CD8-positive, alpha-beta memory T cell (primary cell): ENCODE measurements at regions not wholly inside any gene's neighbourhood (a gene's known extent, or its start where the extent isn't known, plus 50 kb on each side); places are given as distances from the start of the nearest gene placed in this dataset.

Experiments used
- CTCF ChIA-PET: fragments of 350-600 bp; sonication (Branson Sonifier 250); formaldehyde crosslinking; loops from one replicate; lab custom pipeline; 2021; ENCODE audit warnings: antibody characterized with exemption; lab: Charles Lee
- POLR2A ChIA-PET: fragments of 350-600 bp; sonication (Branson Sonifier 250); formaldehyde crosslinking; loops from one replicate; lab custom pipeline; 2021; ENCODE audit warnings: antibody characterized with exemption; lab: Charles Lee
- DNase-seq, 5 donors: peaks; one replicate each; pipeline versions ENCODE4 v3.0.0 to v3.0.0-alpha.2; 2020 to 2022; ENCODE audit warnings: mixed read lengths in 1 of 5
- H3K27ac ChIP-seq: one replicate; pipeline ENCODE4 v1.7.0; 2013; ENCODE audit warnings: low read depth, mild to moderate bottlenecking, low read length, moderate library complexity
- H3K27me3 ChIP-seq: 2 replicates; pipeline ENCODE4 v1.7.0; 2013; ENCODE audit warnings: low read length, mild to moderate bottlenecking; ENCODE audit not compliant: insufficient read depth, poor library complexity, severe bottlenecking
- H3K36me3 ChIP-seq: 2 replicates; pipeline ENCODE4 v1.7.0; 2013; ENCODE audit warnings: mild to moderate bottlenecking, low read length, moderate library complexity; ENCODE audit not compliant: insufficient read depth
- H3K4me1 ChIP-seq: 2 replicates; pipeline ENCODE4 v1.7.0; 2013; ENCODE audit warnings: mild to moderate bottlenecking, low read length, moderate library complexity; ENCODE audit not compliant: insufficient read depth
- H3K4me3 ChIP-seq: 2 replicates; pipeline ENCODE4 v1.7.0; 2013; ENCODE audit warnings: mild to moderate bottlenecking, low read length
- H3K9me3 ChIP-seq: 2 replicates; pipeline ENCODE4 v1.7.0; 2013; ENCODE audit warnings: mild to moderate bottlenecking, low read length
- H3K27ac Mint-ChIP-seq, 8 donors: one replicate each; pipeline ENCODE4 v1.8.0; 2020 to 2021; ENCODE audit warnings: mixed read lengths in 8 of 8, mild to moderate bottlenecking in 6 of 8, inconsistent platforms in 3 of 8, moderate library complexity in 3 of 8
- H3K27me3 Mint-ChIP-seq, 2 donors: one replicate each; pipeline ENCODE4 v1.8.0; 2020 to 2021; ENCODE audit warnings: mixed read lengths in 2 of 2, mild to moderate bottlenecking in 1 of 2, moderate library complexity in 1 of 2
- H3K36me3 Mint-ChIP-seq, 3 donors: one replicate each; pipeline ENCODE4 v1.8.0; 2020 to 2021; ENCODE audit warnings: mixed read lengths in 3 of 3, inconsistent platforms in 1 of 3, mild to moderate bottlenecking in 1 of 3
- H3K4me1 Mint-ChIP-seq, 3 donors: one replicate each; pipeline ENCODE4 v1.8.0; 2020 to 2021; ENCODE audit warnings: mixed read lengths in 3 of 3, inconsistent platforms in 1 of 3, mild to moderate bottlenecking in 1 of 3
- H3K4me3 Mint-ChIP-seq, 7 donors: one replicate each; pipeline ENCODE4 v1.8.0; 2020 to 2021; ENCODE audit warnings: mixed read lengths in 7 of 7, mild to moderate bottlenecking in 6 of 7, moderate library complexity in 4 of 7, inconsistent platforms in 2 of 7
- H3K9me3 Mint-ChIP-seq, 5 donors: one replicate each; pipeline ENCODE4 v1.8.0; 2020 to 2022; ENCODE audit warnings: mixed read lengths in 5 of 5, mild to moderate bottlenecking in 3 of 5, moderate library complexity in 2 of 5, inconsistent platforms in 1 of 5

- H3K4me1 ChIP-seq, result peaks cover 51% of the 10 kb centered on the region
- H3K9me3 ChIP-seq, result no peaks in the 10 kb centered on the region
- H3K27me3 ChIP-seq, result no peaks in the 10 kb centered on the region
- peak overlapping the region; percentile 92 for H3K27ac ChIP-seq
- H3K27me3 Mint-ChIP-seq, result peaks cover 0 to 1% of the 10 kb centered on the region in 2 donors
- ChIA-PET POLR2A (interaction anchor here (1.0 kb wide), 1 partner anchor 17 kb away, joined by 3 read pairs; no protein-coding TSS in a partner anchor), CTCF (no interaction called here)
- H3K4me3 Mint-ChIP-seq, result peak overlapping the region; percentile 85 to 97 (median 91)
- H3K4me1 Mint-ChIP-seq, result peaks cover 49 to 62% (median 58%) of the 10 kb centered on the region in 3 donors
- DNase-seq, result no peak
- H3K27ac Mint-ChIP-seq, result peak overlapping the region; percentile 87 to 97 (median 96)
- no peaks in the 10 kb centered on the region for H3K36me3 ChIP-seq
- H3K36me3 Mint-ChIP-seq, result peaks cover 0 to 6% (median 0%) of the 10 kb centered on the region in 3 donors
- peak overlapping the region; percentile 72 for H3K4me3 ChIP-seq
- no peaks in the 10 kb centered on the region for H3K9me3 Mint-ChIP-seq
Observed at GRCh38 chr9:94166976-94167346, 82.7 kb downstream of the PTPDC1 start.

- peaks cover 0 to 1% of the 10 kb centered on the region in 2 donors for H3K27me3 Mint-ChIP-seq
- DNase-seq, result no peak
- peak overlapping the region; percentile 85 to 97 (median 91) for H3K4me3 Mint-ChIP-seq
- H3K36me3 ChIP-seq, result no peaks in the 10 kb centered on the region
- peak overlapping the region; percentile 87 to 97 (median 96) for H3K27ac Mint-ChIP-seq
- no peaks in the 10 kb centered on the region for H3K9me3 ChIP-seq
- ChIA-PET POLR2A (no interaction called here), CTCF (no interaction called here)
- H3K9me3 Mint-ChIP-seq, result no peaks in the 10 kb centered on the region
- peak overlapping the region; percentile 72 for H3K4me3 ChIP-seq
- H3K4me1 Mint-ChIP-seq, result peaks cover 50 to 67% (median 63%) of the 10 kb centered on the region in 3 donors
- peak overlapping the region; percentile 92 for H3K27ac ChIP-seq
- no peaks in the 10 kb centered on the region for H3K27me3 ChIP-seq
- H3K36me3 Mint-ChIP-seq, result peaks cover 0 to 7% (median 0%) of the 10 kb centered on the region in 3 donors
- H3K4me1 ChIP-seq, result peaks cover 51% of the 10 kb centered on the region
Observed at GRCh38 chr9:94167376-94167890, 83.2 kb downstream of the PTPDC1 start.

GRCh38 chr9:94168203-94169000 is 84.1 kb downstream of the PTPDC1 start:
- peaks cover 0 to 11% (median 0%) of the 10 kb centered on the region in 3 donors for H3K36me3 Mint-ChIP-seq
- peaks cover 59 to 76% (median 72%) of the 10 kb centered on the region in 3 donors for H3K4me1 Mint-ChIP-seq
- peak overlapping the region; percentile 85 to 97 (median 91) for H3K4me3 Mint-ChIP-seq
- DNase-seq, result no peak
- no peaks in the 10 kb centered on the region for H3K27me3 ChIP-seq
- H3K27me3 Mint-ChIP-seq, result peaks cover 0 to 1% of the 10 kb centered on the region in 2 donors
- peak overlapping the region; percentile 87 to 97 (median 96) for H3K27ac Mint-ChIP-seq
- H3K27ac ChIP-seq, result peak overlapping the region; percentile 92
- H3K9me3 Mint-ChIP-seq, result no peaks in the 10 kb centered on the region
- peak overlapping the region; percentile 72 for H3K4me3 ChIP-seq
- H3K4me1 ChIP-seq, result peaks cover 55% of the 10 kb centered on the region
- H3K9me3 ChIP-seq, result no peaks in the 10 kb centered on the region
- peaks cover 4% of the 10 kb centered on the region for H3K36me3 ChIP-seq
- POLR2A ChIA-PET, result no interaction called here
- CTCF ChIA-PET, result interaction anchor here (0.9 kb wide), 1 partner anchor 10 kb away, joined by 3 read pairs; no protein-coding TSS in a partner anchor

- ChIA-PET POLR2A (no interaction called here), CTCF (interaction anchor here (2.1 kb wide), 1 partner anchor 43 kb away, joined by 5 read pairs; no protein-coding TSS in a partner anchor)
- peak overlapping the region in 7 of 8 donors; percentile 1 to 97 (median 70) for H3K27ac Mint-ChIP-seq
- no peaks in the 10 kb centered on the region for H3K9me3 ChIP-seq
- H3K9me3 Mint-ChIP-seq, result no peaks in the 10 kb centered on the region
- H3K27me3 ChIP-seq, result no peaks in the 10 kb centered on the region
- H3K27me3 Mint-ChIP-seq, result peaks cover 0 to 1% of the 10 kb centered on the region in 2 donors
- H3K4me3 ChIP-seq, result no peak overlapping the region
- peaks cover 0 to 23% (median 1%) of the 10 kb centered on the region in 3 donors for H3K36me3 Mint-ChIP-seq
- peaks cover 66% of the 10 kb centered on the region for H3K4me1 ChIP-seq
- H3K4me1 Mint-ChIP-seq, result peaks cover 73 to 86% (median 86%) of the 10 kb centered on the region in 3 donors
- no peak for DNase-seq
- no peak overlapping the region for H3K27ac ChIP-seq
- peaks cover 11% of the 10 kb centered on the region for H3K36me3 ChIP-seq
- H3K4me3 Mint-ChIP-seq, result peak overlapping the region in 4 of 7 donors; percentile 8 to 74 (median 51)
Observed at GRCh38 chr9:94169968-94170367, 85.7 kb downstream of the PTPDC1 start.

- no peak for DNase-seq
- Mint-ChIP-seq H3K27me3 (no peaks in the 10 kb centered on the region), H3K27ac (peak overlapping the region; percentile 47 to 83 (median 74)), H3K4me1 (peaks cover 73 to 93% (median 92%) of the 10 kb centered on the region in 3 donors), H3K4me3 (peak overlapping the region in 6 of 7 donors; percentile 20 to 71 (median 41)), H3K9me3 (no peaks in the 10 kb centered on the region), H3K36me3 (peaks cover 0 to 48% (median 6%) of the 10 kb centered on the region in 3 donors)
- H3K36me3 ChIP-seq, result peaks cover 29% of the 10 kb centered on the region
- H3K27me3 ChIP-seq, result no peaks in the 10 kb centered on the region
- H3K4me1 ChIP-seq, result peaks cover 52% of the 10 kb centered on the region
- ChIA-PET POLR2A (no interaction called here), CTCF (interaction anchor here (0.7 to 1.5 kb wide), 2 partner anchors 10 to 39 kb away, joined by 3 read pairs; no protein-coding TSS in a partner anchor)
- no peaks in the 10 kb centered on the region for H3K9me3 ChIP-seq
- H3K4me3 ChIP-seq, result no peak overlapping the region
- no peak overlapping the region for H3K27ac ChIP-seq
Observed at GRCh38 chr9:94173632-94174031, 85.5 kb upstream of the ZNF169 start.

- Mint-ChIP-seq H3K4me1 (peaks cover 74 to 94% (median 94%) of the 10 kb centered on the region in 3 donors), H3K27me3 (no peaks in the 10 kb centered on the region), H3K27ac (peak overlapping the region; percentile 2 to 83 (median 74)), H3K4me3 (peak overlapping the region in 5 of 7 donors; percentile 23 to 44 (median 25)), H3K9me3 (no peaks in the 10 kb centered on the region), H3K36me3 (peaks cover 0 to 52% (median 6%) of the 10 kb centered on the region in 3 donors)
- Histone ChIP-seq H3K36me3 (peaks cover 29% of the 10 kb centered on the region), H3K27ac (no peak overlapping the region), H3K4me3 (no peak overlapping the region), H3K9me3 (no peaks in the 10 kb centered on the region), H3K27me3 (no peaks in the 10 kb centered on the region), H3K4me1 (peaks cover 47% of the 10 kb centered on the region)
- ChIA-PET CTCF (interaction anchor here (1.5 kb wide), 1 partner anchor 9 kb away, joined by 3 read pairs; no protein-coding TSS in a partner anchor), POLR2A (no interaction called here)
- DNase-seq, result no peak
Observed at GRCh38 chr9:94174164-94174563, 84.9 kb upstream of the ZNF169 start.

GRCh38 chr9:94175669-94176068 is 83.4 kb upstream of the ZNF169 start:
- Mint-ChIP-seq H3K27me3 (no peaks in the 10 kb centered on the region), H3K9me3 (no peaks in the 10 kb centered on the region)
- POLR2A ChIA-PET, result no interaction called here

More at GRCh38 chr9:94175669-94176068, 83.4 kb upstream of the ZNF169 start:
- Histone ChIP-seq H3K4me3 (no peak overlapping the region), H3K9me3 (no peaks in the 10 kb centered on the region), H3K4me1 (peaks cover 37% of the 10 kb centered on the region), H3K27ac (no peak overlapping the region), H3K36me3 (peaks cover 29% of the 10 kb centered on the region), H3K27me3 (no peaks in the 10 kb centered on the region)
- no peak for DNase-seq
- Mint-ChIP-seq H3K4me1 (peaks cover 68 to 91% (median 87%) of the 10 kb centered on the region in 3 donors), H3K4me3 (peak overlapping the region in 6 of 7 donors; percentile 5 to 79 (median 53)), H3K36me3 (peaks cover 0 to 62% (median 6%) of the 10 kb centered on the region in 3 donors), H3K27ac (peak overlapping the region; percentile 43 to 89 (median 78))
- CTCF ChIA-PET, result no interaction called here
